Kidney (tissue), 13 donors: ENCODE measurements at regions not wholly inside any gene's neighbourhood (a gene's known extent, or its start where the extent isn't known, plus 50 kb on each side); places are given as distances from the start of the nearest gene placed in this dataset.

Source experiments
- DNase-seq, 5 donors: peaks; one replicate each; pipeline ENCODE4 v3.0.0-alpha.2; 2013 to 2020
- FAIRE-seq: peaks from 2 replicates; lab custom pipeline; 2012; peaks lifted over from hg19 to GRCh38; lab: Jason Lieb, UNC
- H3K27ac ChIP-seq, 2 donors: one replicate each; pipeline ENCODE4 v1.7.0; 2013; ENCODE audit warnings: low read depth in 2 of 2, low read length in 2 of 2, inconsistent platforms in 1 of 2
- H3K27me3 ChIP-seq: one replicate; pipeline ENCODE4 v1.7.1; 2013; ENCODE audit warnings: low read length, inconsistent platforms; ENCODE audit not compliant: control insufficient read depth, insufficient read depth
- H3K36me3 ChIP-seq, 3 donors: one replicate each; pipeline versions ENCODE4 v1.7.0 to v1.7.1; 2013; ENCODE audit warnings: low read length in 3 of 3, control low read depth in 1 of 3, inconsistent platforms in 1 of 3; ENCODE audit not compliant: insufficient read depth in 3 of 3, control insufficient read depth in 2 of 3
- H3K4me1 ChIP-seq, 3 donors: one replicate each; pipeline versions ENCODE4 v1.7.0 to v1.7.1; 2013; ENCODE audit warnings: low read length in 3 of 3, inconsistent platforms in 1 of 3, low read depth in 1 of 3; ENCODE audit not compliant: control insufficient read depth in 2 of 3, insufficient read depth in 2 of 3
- H3K4me3 ChIP-seq, 3 donors: one replicate each; pipeline versions ENCODE4 v1.7.0 to v1.8.1; 2013; ENCODE audit warnings: low read length in 3 of 3, control low read depth in 1 of 3, inconsistent platforms in 1 of 3
- H3K9ac ChIP-seq, 3 donors: one replicate each; pipeline versions ENCODE4 v1.7.0 to v1.7.1; 2013; ENCODE audit warnings: low read length in 3 of 3, control low read depth in 1 of 3, inconsistent platforms in 1 of 3
- H3K9me3 ChIP-seq, 3 donors: one replicate each; pipeline versions ENCODE4 v1.7.0 to v1.7.1; 2013; ENCODE audit warnings: low read length in 3 of 3, control low read depth in 1 of 3, inconsistent platforms in 1 of 3; ENCODE audit not compliant: control insufficient read depth in 2 of 3, insufficient read depth in 1 of 3
- intact Hi-C: fragments of 100-400 bp; cut with DNase I; formaldehyde crosslinking; loops from one replicate; pipeline ENCODE4 v1.11.1; 2022
- TF ChIP-seq, protein P1 (sequence below): IDR thresholded peaks from 3 replicates; pipeline ENCODE4 v1.5.1; 2012; ENCODE audit warnings: mild to moderate bottlenecking, moderate library complexity, borderline replicate concordance; ENCODE audit not compliant: insufficient read depth; ENCODE audit errors: extremely low read depth
- donor health status: control.
- donor health status: control.
- donor health status: control.
- donor health status: control.
- donor health status: control.
- donor health status: DM: yes; HTN: yes; CAD: no.
- donor health status: Normal renal cell carcinoma (clear cell type).

DNA sequence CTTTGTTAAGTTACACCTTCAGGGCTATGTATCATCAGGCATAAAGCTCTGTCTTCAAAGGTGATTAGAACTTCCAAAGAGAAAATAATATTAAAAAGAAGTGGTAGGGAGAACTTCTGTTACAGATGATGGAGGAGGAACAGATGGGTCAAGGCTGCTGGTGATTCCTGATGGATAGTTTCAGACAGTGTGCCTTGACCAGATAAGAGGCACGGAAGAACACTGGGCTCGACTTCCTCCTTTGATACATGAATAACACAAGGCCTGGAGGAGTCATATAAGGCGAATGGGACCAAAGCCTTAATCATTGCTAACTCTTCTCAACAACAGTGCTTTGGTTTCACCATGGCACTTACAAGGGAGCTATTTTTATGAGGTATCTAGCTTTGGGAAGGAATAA is 128.1 kb upstream of the RXFP2 start:
- DNase-seq = no peak
- intact Hi-C loops = no loop called here
- H3K27me3 ChIP-seq = no peaks in the 10 kb centered on the region
- peaks cover 0 to 3% (median 0%) of the 10 kb centered on the region in 3 donors for H3K9me3 ChIP-seq
- no peak for FAIRE-seq
- H3K4me1 ChIP-seq = no peaks in the 10 kb centered on the region
- no peak overlapping the region for H3K9ac ChIP-seq
- no peaks in the 10 kb centered on the region for H3K36me3 ChIP-seq
- TF ChIP-seq, protein P1, sequence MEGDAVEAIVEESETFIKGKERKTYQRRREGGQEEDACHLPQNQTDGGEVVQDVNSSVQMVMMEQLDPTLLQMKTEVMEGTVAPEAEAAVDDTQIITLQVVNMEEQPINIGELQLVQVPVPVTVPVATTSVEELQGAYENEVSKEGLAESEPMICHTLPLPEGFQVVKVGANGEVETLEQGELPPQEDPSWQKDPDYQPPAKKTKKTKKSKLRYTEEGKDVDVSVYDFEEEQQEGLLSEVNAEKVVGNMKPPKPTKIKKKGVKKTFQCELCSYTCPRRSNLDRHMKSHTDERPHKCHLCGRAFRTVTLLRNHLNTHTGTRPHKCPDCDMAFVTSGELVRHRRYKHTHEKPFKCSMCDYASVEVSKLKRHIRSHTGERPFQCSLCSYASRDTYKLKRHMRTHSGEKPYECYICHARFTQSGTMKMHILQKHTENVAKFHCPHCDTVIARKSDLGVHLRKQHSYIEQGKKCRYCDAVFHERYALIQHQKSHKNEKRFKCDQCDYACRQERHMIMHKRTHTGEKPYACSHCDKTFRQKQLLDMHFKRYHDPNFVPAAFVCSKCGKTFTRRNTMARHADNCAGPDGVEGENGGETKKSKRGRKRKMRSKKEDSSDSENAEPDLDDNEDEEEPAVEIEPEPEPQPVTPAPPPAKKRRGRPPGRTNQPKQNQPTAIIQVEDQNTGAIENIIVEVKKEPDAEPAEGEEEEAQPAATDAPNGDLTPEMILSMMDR = no peak
- no peak overlapping the region for H3K4me3 ChIP-seq
- no peak overlapping the region for H3K27ac ChIP-seq

DNA sequence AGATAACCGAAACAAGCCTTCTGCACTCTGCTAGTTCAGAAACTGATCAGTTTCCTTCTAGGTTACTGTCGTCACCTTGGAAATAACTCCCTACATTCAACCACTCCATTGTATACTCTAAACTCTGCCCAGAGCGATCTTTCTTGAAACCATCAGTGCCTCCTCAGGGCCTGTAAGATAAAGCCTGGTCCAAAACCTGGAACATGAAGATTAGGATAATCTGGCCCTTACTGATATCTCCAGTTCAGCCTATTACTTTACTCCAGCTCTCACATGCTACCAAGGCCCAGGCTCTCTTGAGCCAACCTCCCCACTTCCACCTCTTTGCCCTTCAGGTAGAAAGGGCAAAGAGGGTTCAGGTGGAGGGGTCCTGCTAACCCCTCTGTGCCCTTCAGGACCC is 125.3 kb upstream of the RXFP2 start:
- Histone ChIP-seq H3K9ac (no peak overlapping the region), H3K4me3 (no peak overlapping the region), H3K4me1 (no peaks in the 10 kb centered on the region), H3K27me3 (no peaks in the 10 kb centered on the region), H3K9me3 (peaks cover 0 to 3% (median 0%) of the 10 kb centered on the region in 3 donors), H3K27ac (no peak overlapping the region), H3K36me3 (no peaks in the 10 kb centered on the region)
- TF ChIP-seq, protein P1 = no peak
- DNase-seq (no peak), FAIRE-seq (no peak)
- intact Hi-C loops = no loop called here

DNA sequence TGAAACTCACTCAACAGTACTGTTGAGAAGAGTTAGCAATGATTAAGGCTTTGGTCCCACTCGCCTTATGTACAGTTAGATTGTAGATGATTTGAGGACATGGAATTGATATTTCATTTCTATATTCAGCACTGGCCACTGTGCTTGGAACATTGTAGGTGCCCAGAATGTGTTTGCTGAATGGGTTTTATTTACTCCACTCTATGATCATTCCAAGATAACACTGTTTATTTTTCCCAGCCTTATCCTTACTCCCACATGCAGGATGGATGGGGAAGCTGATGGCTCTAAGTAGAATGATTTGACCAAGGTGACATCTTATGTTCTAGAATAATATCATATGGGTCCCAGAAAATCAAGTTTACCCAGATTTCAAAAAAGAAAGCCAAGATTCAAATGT is 124.6 kb upstream of the RXFP2 start:
- TF ChIP-seq, protein P1 = no peak
- Histone ChIP-seq H3K4me3 (no peak overlapping the region), H3K9ac (no peak overlapping the region), H3K9me3 (peaks cover 0 to 3% (median 0%) of the 10 kb centered on the region in 3 donors), H3K4me1 (no peaks in the 10 kb centered on the region), H3K36me3 (no peaks in the 10 kb centered on the region), H3K27me3 (no peaks in the 10 kb centered on the region), H3K27ac (no peak overlapping the region)
- FAIRE-seq (no peak), DNase-seq (no peak)
- intact Hi-C loops = no loop called here

DNA sequence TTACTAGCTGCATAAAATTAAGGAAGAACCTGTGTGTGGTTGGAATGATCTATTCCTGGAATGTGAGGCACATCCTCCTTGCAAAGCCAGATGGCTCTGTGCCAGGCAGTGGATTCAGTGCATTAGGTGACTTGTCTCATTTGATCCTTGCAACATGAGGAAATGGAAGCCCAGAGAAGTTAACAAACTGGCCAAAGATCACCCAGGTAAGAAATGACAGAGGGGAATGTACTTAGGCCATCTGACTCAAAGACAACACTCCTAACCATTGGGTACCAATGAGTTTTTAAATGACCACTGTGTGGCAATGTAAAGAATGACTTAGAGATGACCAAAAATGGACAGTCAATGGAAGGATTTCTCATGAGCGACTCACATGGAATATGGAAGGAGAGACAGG is 114.2 kb upstream of the RXFP2 start:
- no peaks in the 10 kb centered on the region for H3K4me1 ChIP-seq
- no peak overlapping the region for H3K27ac ChIP-seq
- no peak overlapping the region for H3K9ac ChIP-seq
- DNase-seq = no peak
- FAIRE-seq = no peak
- no peak overlapping the region for H3K4me3 ChIP-seq
- no peaks in the 10 kb centered on the region for H3K9me3 ChIP-seq
- TF ChIP-seq, protein P1 = no peak
- intact Hi-C loops = no loop called here
- no peaks in the 10 kb centered on the region for H3K27me3 ChIP-seq
- H3K36me3 ChIP-seq = no peaks in the 10 kb centered on the region
